Testis (tissue), 2 donors: ENCODE measurements at regions not wholly inside any gene's neighbourhood (a gene's known extent, or its start where the extent isn't known, plus 50 kb on each side); places are given as distances from the start of the nearest gene placed in this dataset.

Experiments
- POLR2A ChIP-seq: fragments of 450-650 bp; IDR thresholded peaks from one replicate; pipeline ENCODE4 v1.6.1; 2017; ENCODE audit warnings: antibody characterized with exemption, mild to moderate bottlenecking, moderate library complexity
- TF ChIP-seq, protein P1 (sequence below), 3 experiments: fragments of 450-650 bp in 2 of 3; fragments of 200-600 bp in 1 of 3; sonication (generic) in 1 of 3; IDR thresholded peaks; one replicate each; pipeline ENCODE4 v1.5.1; 2016 to 2019; ENCODE audit warnings: antibody characterized with exemption in 3 of 3, mild to moderate bottlenecking in 2 of 3, moderate library complexity in 1 of 3

DNA sequence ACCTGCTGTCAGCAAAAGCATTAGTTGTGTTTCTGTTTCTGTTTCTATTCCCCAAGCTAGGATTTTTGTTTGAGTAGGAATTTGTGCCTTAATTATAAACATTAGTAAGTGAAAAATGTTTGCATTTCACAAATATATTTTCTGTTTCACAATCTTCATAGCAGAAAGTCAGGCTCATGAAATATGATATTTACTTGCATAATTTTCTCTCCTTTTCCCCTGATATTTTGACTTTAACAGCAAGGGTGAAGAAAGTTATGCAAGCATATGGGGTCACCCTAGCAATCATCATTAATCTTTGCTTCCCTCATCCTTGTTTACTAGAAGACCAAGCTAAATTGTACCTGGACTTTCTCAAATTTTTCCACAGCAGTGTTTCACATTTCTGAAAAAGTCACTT lies 140.3 kb upstream of the SEMA6D start:
- TF ChIP-seq POLR2A: no peak
- TF ChIP-seq, protein P1, sequence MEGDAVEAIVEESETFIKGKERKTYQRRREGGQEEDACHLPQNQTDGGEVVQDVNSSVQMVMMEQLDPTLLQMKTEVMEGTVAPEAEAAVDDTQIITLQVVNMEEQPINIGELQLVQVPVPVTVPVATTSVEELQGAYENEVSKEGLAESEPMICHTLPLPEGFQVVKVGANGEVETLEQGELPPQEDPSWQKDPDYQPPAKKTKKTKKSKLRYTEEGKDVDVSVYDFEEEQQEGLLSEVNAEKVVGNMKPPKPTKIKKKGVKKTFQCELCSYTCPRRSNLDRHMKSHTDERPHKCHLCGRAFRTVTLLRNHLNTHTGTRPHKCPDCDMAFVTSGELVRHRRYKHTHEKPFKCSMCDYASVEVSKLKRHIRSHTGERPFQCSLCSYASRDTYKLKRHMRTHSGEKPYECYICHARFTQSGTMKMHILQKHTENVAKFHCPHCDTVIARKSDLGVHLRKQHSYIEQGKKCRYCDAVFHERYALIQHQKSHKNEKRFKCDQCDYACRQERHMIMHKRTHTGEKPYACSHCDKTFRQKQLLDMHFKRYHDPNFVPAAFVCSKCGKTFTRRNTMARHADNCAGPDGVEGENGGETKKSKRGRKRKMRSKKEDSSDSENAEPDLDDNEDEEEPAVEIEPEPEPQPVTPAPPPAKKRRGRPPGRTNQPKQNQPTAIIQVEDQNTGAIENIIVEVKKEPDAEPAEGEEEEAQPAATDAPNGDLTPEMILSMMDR (IDR thresholded peaks at IDR 0.05): no peak
